NB4 (cell line): ENCODE measurements at regions not wholly inside any gene's neighbourhood (a gene's known extent, or its start where the extent isn't known, plus 50 kb on each side); places are given as distances from the start of the nearest gene placed in this dataset.

Source experiments
- DNase-seq: peaks from one replicate; pipeline ENCODE4 v3.0.0; 2010; ENCODE audit warnings: low read depth
- H3K4me3 ChIP-seq: one replicate; pipeline ENCODE4 v1.5.1; 2011; ENCODE audit warnings: mild to moderate bottlenecking, low read depth, low read length, moderate library complexity
- CTCF ChIP-seq: IDR thresholded peaks from one replicate; pipeline ENCODE4 v1.5.1; 2012; ENCODE audit warnings: low read depth, low read length
- MYC ChIP-seq: IDR thresholded peaks from 2 replicates; pipeline ENCODE4 v1.6.1; 2011; ENCODE audit warnings: low read depth, low read length
- POLR2A ChIP-seq: IDR thresholded peaks from 2 replicates; pipeline ENCODE4 v1.6.1; 2011; ENCODE audit warnings: mild to moderate bottlenecking; ENCODE audit not compliant: insufficient read length; ENCODE audit errors: extremely low read depth
- TF ChIP-seq, protein P1 (sequence below): IDR thresholded peaks from 2 replicates; pipeline ENCODE4 v1.6.1; 2011; ENCODE audit warnings: low read depth, low read length

DNA sequence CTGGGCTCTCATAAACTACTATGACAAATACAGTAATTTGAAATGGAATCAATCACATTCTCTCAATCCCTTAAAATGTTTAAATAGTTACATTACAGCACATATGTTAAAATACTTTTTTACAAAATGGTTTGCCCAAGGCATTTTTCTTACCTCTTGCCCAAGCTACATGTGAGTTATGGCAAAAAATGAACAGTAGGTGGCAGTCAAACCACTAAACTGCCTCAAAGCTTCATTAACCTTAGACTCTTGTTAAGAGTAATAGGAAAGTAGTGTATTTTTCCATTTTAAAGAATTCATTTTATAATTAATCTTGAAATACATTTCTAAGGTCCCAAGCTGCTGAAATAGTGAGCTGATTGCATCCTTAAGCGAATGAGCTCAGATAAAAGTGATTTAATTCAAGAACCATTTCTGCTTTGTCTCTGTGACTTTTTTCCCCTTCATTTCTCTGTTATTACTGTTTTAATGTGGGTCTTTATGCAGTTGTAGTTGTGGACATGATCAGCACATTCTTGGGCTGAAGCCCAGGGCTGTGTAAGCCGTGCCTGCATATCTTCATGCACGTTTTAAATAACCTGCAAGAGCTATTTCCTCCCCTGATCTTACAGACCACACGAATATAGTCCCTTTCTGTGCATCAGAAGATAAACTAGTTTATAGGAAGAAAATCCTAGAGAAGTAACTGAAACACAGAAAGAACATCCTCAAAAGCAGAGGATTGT lies 311.8 kb downstream of the LNPK start:
- peak; percentile 84 for DNase-seq
- H3K4me3 ChIP-seq, result no peak overlapping the region
- TF ChIP-seq, protein P1, sequence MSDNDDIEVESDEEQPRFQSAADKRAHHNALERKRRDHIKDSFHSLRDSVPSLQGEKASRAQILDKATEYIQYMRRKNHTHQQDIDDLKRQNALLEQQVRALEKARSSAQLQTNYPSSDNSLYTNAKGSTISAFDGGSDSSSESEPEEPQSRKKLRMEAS, result 0 out of 2 replicates have a peak, but pooled peaks have one; percentile 7
- TF ChIP-seq POLR2A (no peak), CTCF (peak; percentile 65)

DNA sequence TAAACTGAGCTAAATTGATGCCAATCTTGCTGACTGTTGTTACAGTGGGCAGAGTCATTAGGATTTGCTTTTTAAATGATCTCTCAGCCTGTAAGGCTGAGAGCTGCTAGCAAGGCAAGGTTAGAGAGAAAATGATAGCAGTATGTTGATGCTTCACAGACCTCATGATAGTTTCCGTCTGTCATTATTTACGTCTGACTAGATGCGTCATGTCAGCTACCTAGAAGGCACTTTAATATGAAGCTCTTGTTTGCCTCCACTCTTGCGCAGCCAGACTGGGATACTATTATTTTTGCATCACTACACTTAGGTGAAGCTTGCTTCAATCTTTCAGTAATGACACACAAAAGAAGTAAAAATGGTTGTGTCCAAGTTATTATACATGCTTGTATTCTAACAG lies 313.8 kb downstream of the LNPK start:
- no peak overlapping the region for H3K4me3 ChIP-seq
- TF ChIP-seq CTCF (no peak), POLR2A (no peak), MYC (no peak)
- TF ChIP-seq, protein P1, result no peak
- no peak for DNase-seq

DNA sequence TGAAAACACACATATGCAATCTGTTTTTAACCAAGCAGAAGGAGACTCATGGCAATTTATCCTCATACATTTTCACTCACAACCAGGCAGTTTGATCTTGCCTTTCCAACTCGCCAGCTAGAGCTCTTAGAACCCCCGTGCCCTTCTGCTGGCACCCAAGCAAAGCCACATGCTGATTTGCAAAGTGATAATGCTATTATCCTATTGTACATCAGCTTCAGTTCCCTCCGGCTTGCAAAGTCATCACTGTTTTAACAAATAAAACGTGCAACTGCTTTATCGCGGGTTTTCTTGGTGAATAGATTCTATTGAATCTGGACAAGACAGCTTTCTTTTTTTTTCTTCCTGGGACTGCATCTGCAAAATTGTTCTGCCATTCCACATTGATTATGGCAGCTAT lies 314.6 kb downstream of the LNPK start:
- no peak for DNase-seq
- H3K4me3 ChIP-seq, result no peak overlapping the region
- TF ChIP-seq MYC (no peak), CTCF (no peak), POLR2A (no peak)
- TF ChIP-seq, protein P1, result no peak

DNA sequence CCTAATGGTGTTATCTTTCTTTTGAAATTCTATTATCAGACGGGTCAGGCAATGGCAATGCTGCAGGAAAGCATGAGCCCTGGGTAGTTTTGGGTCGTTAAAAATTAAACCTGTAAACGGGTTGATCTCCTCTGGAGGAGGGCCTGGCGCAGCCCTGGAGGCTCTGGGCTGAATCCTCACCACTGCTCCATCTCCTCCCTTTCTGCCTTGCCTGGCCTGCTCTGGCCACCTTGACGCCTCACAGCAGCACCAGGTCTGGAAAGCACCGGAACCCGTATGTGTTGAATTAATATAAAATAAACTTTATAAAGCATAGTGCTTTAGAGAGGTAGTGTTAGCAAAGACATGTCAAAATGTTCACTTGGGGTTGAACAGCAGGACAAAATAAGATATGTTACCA lies 316.1 kb downstream of the LNPK start:
- TF ChIP-seq POLR2A (no peak), MYC (no peak), CTCF (no peak)
- TF ChIP-seq, protein P1, result no peak
- DNase-seq, result no peak
- no peak overlapping the region for H3K4me3 ChIP-seq

GRCh38 chr2:175684466-175684865 lies 317.6 kb downstream of the LNPK start:
- no peak for DNase-seq
- H3K4me3 ChIP-seq, result no peak overlapping the region
- no peak for TF ChIP-seq CTCF
- TF ChIP-seq, protein P1, result no peak
- no peak for TF ChIP-seq POLR2A
- TF ChIP-seq MYC, result no peak

GRCh38 chr2:175679728-175680127 lies 322.3 kb downstream of the LNPK start:
- no peak for DNase-seq
- no peak for TF ChIP-seq POLR2A
- TF ChIP-seq, protein P1, result no peak
- no peak for TF ChIP-seq MYC
- no peak for TF ChIP-seq CTCF

More at GRCh38 chr2:175679728-175680127, 322.3 kb downstream of the LNPK start:
- no peak overlapping the region for H3K4me3 ChIP-seq
